BJ (cell line): ENCODE measurements at regions not wholly inside any gene's neighbourhood (a gene's known extent, or its start where the extent isn't known, plus 50 kb on each side); places are given as distances from the start of the nearest gene placed in this dataset.

Source experiments
- CTCF ChIA-PET: fragments of 350-600 bp; formaldehyde crosslinking; extraction: SDS; loops from one replicate; lab custom pipeline; 2021; ENCODE audit warnings: antibody characterized with exemption, inconsistent platforms; lab: Yijun Ruan, JAX
- POLR2A ChIA-PET: fragments of 300-600 bp; sonication (Branson Sonifier 250); formaldehyde crosslinking; extraction: SDS; loops from one replicate; lab custom pipeline; 2021; ENCODE audit warnings: antibody characterized with exemption; lab: Charles Lee
- DNase-seq: peaks from one replicate; pipeline ENCODE4 v3.0.0-alpha.2; 2011; ENCODE audit warnings: low read depth
- H3K27me3 ChIP-seq: 2 replicates; pipeline ENCODE4 v1.6.0; 2011; ENCODE audit warnings: low read length; ENCODE audit not compliant: control insufficient read depth, insufficient read depth
- H3K36me3 ChIP-seq: 2 replicates; pipeline ENCODE4 v1.5.1; 2011; ENCODE audit warnings: low read length; ENCODE audit not compliant: control insufficient read depth, insufficient read depth
- H3K4me3 ChIP-seq: 2 replicates; pipeline ENCODE4 v1.5.1; 2011; ENCODE audit warnings: low read depth, mild to moderate bottlenecking, control low read depth, low read length
- TF ChIP-seq, protein P1 (sequence below): IDR thresholded peaks from 2 replicates; pipeline ENCODE4 v1.5.1; 2011; ENCODE audit warnings: low read depth, mild to moderate bottlenecking, control low read depth, inconsistent platforms, low read length, moderate library complexity; ENCODE audit not compliant: insufficient read depth

DNA sequence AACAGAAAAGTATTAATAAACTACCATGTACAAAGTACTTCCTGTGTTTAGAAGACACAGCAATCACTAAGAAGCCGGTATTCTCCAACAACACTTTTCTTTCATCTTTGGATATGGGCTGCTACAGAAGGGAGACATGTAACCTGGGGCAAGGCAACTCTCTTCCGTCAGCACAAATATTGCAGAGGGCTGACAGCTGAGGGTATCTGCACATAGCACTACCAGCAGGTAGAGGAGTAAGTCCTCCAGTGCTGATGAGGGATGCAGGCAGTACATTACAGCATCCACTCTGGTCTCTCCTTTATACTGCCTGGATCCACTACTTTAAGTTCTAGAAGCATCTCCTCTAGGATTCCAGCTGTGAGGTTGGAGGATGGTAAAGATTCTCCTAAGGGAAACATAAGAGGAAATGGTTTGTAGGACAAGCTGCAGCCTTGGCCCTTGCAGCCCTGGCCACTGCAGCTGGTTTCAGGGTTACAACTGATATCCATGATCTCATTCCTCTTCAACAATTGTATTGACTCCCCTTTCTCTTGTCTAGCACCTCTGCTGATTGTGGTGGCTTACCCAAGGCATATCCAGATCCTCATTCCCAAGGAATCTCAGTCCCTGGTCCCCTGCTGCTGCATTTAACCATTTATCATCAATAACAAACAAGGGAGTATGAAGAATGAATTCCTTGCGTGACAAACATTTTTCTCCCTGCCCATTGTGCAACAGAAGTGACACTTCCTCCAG, 110.7 kb upstream of the ADGRF1 start:
- TF ChIP-seq, protein P1, sequence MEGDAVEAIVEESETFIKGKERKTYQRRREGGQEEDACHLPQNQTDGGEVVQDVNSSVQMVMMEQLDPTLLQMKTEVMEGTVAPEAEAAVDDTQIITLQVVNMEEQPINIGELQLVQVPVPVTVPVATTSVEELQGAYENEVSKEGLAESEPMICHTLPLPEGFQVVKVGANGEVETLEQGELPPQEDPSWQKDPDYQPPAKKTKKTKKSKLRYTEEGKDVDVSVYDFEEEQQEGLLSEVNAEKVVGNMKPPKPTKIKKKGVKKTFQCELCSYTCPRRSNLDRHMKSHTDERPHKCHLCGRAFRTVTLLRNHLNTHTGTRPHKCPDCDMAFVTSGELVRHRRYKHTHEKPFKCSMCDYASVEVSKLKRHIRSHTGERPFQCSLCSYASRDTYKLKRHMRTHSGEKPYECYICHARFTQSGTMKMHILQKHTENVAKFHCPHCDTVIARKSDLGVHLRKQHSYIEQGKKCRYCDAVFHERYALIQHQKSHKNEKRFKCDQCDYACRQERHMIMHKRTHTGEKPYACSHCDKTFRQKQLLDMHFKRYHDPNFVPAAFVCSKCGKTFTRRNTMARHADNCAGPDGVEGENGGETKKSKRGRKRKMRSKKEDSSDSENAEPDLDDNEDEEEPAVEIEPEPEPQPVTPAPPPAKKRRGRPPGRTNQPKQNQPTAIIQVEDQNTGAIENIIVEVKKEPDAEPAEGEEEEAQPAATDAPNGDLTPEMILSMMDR = no peak
- ChIA-PET CTCF (interaction anchor here (0.6 to 2.0 kb wide), 4 partner anchors 13 to 155 kb away, joined by 3 to 6 read pairs (median 4); no protein-coding TSS in a partner anchor), POLR2A (no interaction called here)
- no peak for DNase-seq
- H3K4me3 ChIP-seq = no peak overlapping the region
- no peaks in the 10 kb centered on the region; the same call in 1 of the 2 replicates for H3K27me3 ChIP-seq
- no peaks in the 10 kb centered on the region for H3K36me3 ChIP-seq

- no peak for DNase-seq
- H3K4me3 ChIP-seq = no peak overlapping the region
- TF ChIP-seq, protein P1 = no peak
- ChIA-PET CTCF (interaction anchor here (2.0 kb wide), 1 partner anchor 17 kb away, joined by 6 read pairs; no protein-coding TSS in a partner anchor), POLR2A (no interaction called here)
- H3K36me3 ChIP-seq = no peaks in the 10 kb centered on the region
- no peaks in the 10 kb centered on the region; the same call in 1 of the 2 replicates for H3K27me3 ChIP-seq
These were observed 109.2 kb upstream of the ADGRF1 start for GRCh38 chr6:47151232-47151898.

DNA sequence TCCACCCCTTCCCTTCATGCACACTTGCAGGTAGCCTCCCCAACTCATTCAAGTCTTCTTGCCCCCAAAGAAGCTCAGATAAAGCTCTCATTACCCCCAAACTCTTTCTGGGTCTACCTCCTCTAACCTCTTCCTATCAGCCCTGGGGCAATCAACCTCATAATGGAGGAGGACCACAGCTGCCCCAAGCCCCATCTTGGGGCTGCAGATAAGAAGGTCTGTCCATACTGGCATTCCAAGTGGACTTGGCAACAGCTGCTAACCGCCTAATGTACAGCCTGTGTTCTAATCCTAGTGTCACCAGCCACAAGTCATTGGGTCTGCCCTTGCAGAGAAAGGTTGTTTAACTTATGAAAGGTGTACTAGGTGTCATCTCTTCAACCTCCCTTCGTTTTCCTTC, 107.4 kb upstream of the ADGRF1 start:
- H3K4me3 ChIP-seq = no peak overlapping the region
- ChIA-PET CTCF (no interaction called here), POLR2A (no interaction called here)
- no peaks in the 10 kb centered on the region for H3K36me3 ChIP-seq
- no peaks in the 10 kb centered on the region; the same call in 1 of the 2 replicates for H3K27me3 ChIP-seq
- TF ChIP-seq, protein P1 = no peak
- DNase-seq = no peak

- Histone ChIP-seq H3K36me3 (no peaks in the 10 kb centered on the region), H3K27me3 (no peaks in the 10 kb centered on the region; the same call in 1 of the 2 replicates), H3K4me3 (no peak overlapping the region)
- TF ChIP-seq, protein P1 = no peak
- DNase-seq = no peak
- ChIA-PET CTCF (no interaction called here), POLR2A (no interaction called here)
These were observed 106.9 kb upstream of the ADGRF1 start for GRCh38 chr6:47149066-47149465.

- no peak for DNase-seq
- CTCF ChIA-PET = no interaction called here
- H3K36me3 ChIP-seq = no peaks in the 10 kb centered on the region
- H3K4me3 ChIP-seq = no peak overlapping the region
- no peaks in the 10 kb centered on the region; the same call in 1 of the 2 replicates for H3K27me3 ChIP-seq
- TF ChIP-seq, protein P1 = no peak
- POLR2A ChIA-PET = interaction anchor here (0.7 kb wide), 1 partner anchor 100 kb away, joined by 3 read pairs; no protein-coding TSS in a partner anchor
These were observed 105.8 kb upstream of the ADGRF1 start for GRCh38 chr6:47147836-47148344.
